Parathyroid adenoma (tissue), 2 donors: ENCODE measurements at regions not wholly inside any gene's neighbourhood (a gene's known extent, or its start where the extent isn't known, plus 50 kb on each side); places are given as distances from the start of the nearest gene placed in this dataset.

Experiments used
- H2AFZ ChIP-seq: fragments of 300-600 bp; sonication (generic); one replicate; pipeline ENCODE4 v1.7.0; 2017; ENCODE audit warnings: antibody characterized with exemption, mild to moderate bottlenecking
- H3K27ac ChIP-seq: fragments of 300-600 bp; sonication (generic); one replicate; pipeline ENCODE4 v1.7.0; 2017
- H3K27me3 ChIP-seq: fragments of 300-600 bp; sonication (generic); one replicate; pipeline ENCODE4 v1.7.0; 2017; ENCODE audit warnings: low read length; ENCODE audit not compliant: control insufficient read depth, insufficient read depth
- H3K36me3 ChIP-seq: fragments of 300-600 bp; sonication (generic); one replicate; pipeline ENCODE4 v1.7.0; 2017; ENCODE audit warnings: low read length; ENCODE audit not compliant: control insufficient read depth, insufficient read depth
- H3K4me1 ChIP-seq: fragments of 300-600 bp; sonication (generic); one replicate; pipeline ENCODE4 v1.7.0; 2017; ENCODE audit warnings: control low read depth
- H3K4me2 ChIP-seq: fragments of 300-600 bp; sonication (generic); one replicate; pipeline ENCODE4 v1.7.0; 2017; ENCODE audit warnings: low read length
- H3K4me3 ChIP-seq: fragments of 300-600 bp; sonication (generic); one replicate; pipeline ENCODE4 v1.7.0; 2017; ENCODE audit warnings: low read depth, low read length
- H3K79me2 ChIP-seq: fragments of 300-600 bp; sonication (generic); one replicate; pipeline ENCODE4 v1.7.0; 2017; ENCODE audit warnings: control low read depth
- H3K9ac ChIP-seq: fragments of 300-600 bp; sonication (generic); one replicate; pipeline ENCODE4 v1.7.0; 2017; ENCODE audit warnings: mild to moderate bottlenecking
- H3K9me3 ChIP-seq: fragments of 300-600 bp; sonication (generic); one replicate; pipeline ENCODE4 v1.7.0; 2017; ENCODE audit warnings: low read length; ENCODE audit not compliant: control insufficient read depth
- TF ChIP-seq, protein P1 (sequence below): fragments of 300-600 bp; sonication (generic); IDR thresholded peaks from one replicate; pipeline ENCODE4 v1.7.0; 2017; ENCODE audit warnings: antibody characterized with exemption, mild to moderate bottlenecking
- donor health status: primary hyperparathyroidism.

DNA sequence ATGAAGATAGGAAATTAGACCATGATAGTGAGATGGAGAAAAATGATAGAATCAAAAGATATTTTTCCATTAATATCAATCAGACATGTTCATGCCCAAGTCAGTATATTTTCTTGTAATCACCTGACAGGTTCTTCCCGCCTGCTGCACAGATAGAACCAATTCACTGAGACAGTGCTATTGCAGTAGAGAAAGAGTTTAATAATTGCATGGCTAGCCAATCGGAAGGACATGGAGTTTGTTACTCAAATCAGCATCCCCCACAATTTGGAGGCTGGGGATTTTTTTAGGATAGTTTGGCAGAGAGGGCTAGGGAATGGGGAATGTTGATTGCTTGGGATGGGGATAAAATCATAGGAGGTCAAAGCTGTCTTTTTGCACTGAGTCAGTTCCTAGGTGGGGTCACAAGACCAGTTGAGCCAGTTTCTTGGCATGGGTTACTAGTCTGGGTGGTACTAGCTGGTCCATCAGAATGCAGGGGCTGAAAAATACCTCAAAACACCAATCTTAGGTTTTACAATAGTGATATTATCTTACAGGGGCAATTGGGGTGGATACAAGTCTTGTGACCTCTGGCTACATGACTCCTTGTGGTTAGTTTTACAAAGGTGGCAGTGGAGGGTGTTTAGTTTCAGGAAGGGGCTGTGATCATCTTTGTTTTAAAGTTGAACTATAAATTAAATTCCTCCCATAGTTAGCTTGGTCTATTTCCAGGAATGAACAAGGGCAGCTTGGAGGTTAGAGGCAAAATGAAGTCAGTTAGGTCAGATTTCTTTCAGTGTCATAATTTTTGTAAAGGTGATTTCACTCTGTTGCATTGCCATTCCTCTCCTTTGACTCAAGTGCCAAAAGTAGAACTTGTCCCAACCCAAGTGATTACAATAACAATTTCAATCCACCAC, 100.3 kb upstream of the PDE5A start:
- H3K27ac ChIP-seq = no peak overlapping the region
- no peaks in the 10 kb centered on the region for H3K79me2 ChIP-seq
- H3K36me3 ChIP-seq = no peaks in the 10 kb centered on the region
- H3K4me1 ChIP-seq = no peaks in the 10 kb centered on the region
- peak overlapping the region; percentile 2 for H3K4me2 ChIP-seq
- H3K9ac ChIP-seq = no peak overlapping the region
- no peak overlapping the region for H3K4me3 ChIP-seq
- TF ChIP-seq, protein P1, sequence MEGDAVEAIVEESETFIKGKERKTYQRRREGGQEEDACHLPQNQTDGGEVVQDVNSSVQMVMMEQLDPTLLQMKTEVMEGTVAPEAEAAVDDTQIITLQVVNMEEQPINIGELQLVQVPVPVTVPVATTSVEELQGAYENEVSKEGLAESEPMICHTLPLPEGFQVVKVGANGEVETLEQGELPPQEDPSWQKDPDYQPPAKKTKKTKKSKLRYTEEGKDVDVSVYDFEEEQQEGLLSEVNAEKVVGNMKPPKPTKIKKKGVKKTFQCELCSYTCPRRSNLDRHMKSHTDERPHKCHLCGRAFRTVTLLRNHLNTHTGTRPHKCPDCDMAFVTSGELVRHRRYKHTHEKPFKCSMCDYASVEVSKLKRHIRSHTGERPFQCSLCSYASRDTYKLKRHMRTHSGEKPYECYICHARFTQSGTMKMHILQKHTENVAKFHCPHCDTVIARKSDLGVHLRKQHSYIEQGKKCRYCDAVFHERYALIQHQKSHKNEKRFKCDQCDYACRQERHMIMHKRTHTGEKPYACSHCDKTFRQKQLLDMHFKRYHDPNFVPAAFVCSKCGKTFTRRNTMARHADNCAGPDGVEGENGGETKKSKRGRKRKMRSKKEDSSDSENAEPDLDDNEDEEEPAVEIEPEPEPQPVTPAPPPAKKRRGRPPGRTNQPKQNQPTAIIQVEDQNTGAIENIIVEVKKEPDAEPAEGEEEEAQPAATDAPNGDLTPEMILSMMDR = no peak
- no peak overlapping the region for H2AFZ ChIP-seq
- H3K27me3 ChIP-seq = no peaks in the 10 kb centered on the region
- no peaks in the 10 kb centered on the region for H3K9me3 ChIP-seq

DNA sequence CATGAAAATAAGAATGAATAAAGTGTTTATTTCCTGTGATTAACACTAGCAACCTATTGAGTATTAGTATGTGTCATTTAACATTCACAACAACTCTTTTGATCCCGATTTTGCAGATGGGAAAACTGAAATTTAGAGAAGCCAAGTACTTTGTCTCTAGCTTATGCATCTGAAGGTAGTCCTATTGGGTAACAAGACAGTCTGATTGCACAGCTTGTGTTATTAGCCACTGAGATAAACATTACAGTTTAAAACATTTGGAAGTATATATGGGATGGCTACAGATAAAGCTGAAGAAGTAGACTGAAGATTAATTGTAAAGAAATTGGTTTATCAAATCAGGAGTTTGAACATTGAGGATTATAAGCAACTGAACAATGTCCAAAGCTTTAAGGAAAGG, 99.6 kb upstream of the PDE5A start:
- no peak overlapping the region for H3K9ac ChIP-seq
- H3K79me2 ChIP-seq = no peaks in the 10 kb centered on the region
- no peak overlapping the region for H3K4me3 ChIP-seq
- H3K27me3 ChIP-seq = no peaks in the 10 kb centered on the region
- no peak overlapping the region for H2AFZ ChIP-seq
- H3K9me3 ChIP-seq = no peaks in the 10 kb centered on the region
- TF ChIP-seq, protein P1 = no peak
- no peaks in the 10 kb centered on the region for H3K4me1 ChIP-seq
- no peaks in the 10 kb centered on the region for H3K36me3 ChIP-seq
- H3K27ac ChIP-seq = no peak overlapping the region
- no peak overlapping the region for H3K4me2 ChIP-seq

DNA sequence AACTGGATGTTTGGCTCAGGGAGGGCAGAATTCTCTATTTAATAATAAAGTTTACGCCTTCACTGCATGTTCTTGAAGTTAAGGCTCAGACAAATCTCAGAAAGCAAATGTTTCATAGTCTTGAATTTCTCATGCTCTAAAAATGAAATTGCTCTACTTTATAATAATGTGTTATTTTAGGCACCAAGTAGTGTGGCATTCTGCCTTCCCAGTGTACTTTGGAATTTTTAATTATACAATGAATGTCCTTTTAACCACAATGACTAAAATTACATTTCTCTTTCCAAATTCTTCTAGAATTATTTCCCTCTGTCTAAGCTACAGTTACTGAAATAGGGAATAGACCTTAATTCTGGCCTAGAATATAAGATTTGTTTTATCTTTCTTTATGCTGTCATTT, 97.9 kb upstream of the PDE5A start:
- Histone ChIP-seq H3K4me3 (no peak overlapping the region), H3K27me3 (no peaks in the 10 kb centered on the region), H3K36me3 (no peaks in the 10 kb centered on the region), H3K27ac (no peak overlapping the region), H2AFZ (no peak overlapping the region), H3K79me2 (no peaks in the 10 kb centered on the region), H3K4me1 (no peaks in the 10 kb centered on the region), H3K9ac (no peak overlapping the region), H3K4me2 (no peak overlapping the region), H3K9me3 (no peaks in the 10 kb centered on the region)
- TF ChIP-seq, protein P1 = no peak

DNA sequence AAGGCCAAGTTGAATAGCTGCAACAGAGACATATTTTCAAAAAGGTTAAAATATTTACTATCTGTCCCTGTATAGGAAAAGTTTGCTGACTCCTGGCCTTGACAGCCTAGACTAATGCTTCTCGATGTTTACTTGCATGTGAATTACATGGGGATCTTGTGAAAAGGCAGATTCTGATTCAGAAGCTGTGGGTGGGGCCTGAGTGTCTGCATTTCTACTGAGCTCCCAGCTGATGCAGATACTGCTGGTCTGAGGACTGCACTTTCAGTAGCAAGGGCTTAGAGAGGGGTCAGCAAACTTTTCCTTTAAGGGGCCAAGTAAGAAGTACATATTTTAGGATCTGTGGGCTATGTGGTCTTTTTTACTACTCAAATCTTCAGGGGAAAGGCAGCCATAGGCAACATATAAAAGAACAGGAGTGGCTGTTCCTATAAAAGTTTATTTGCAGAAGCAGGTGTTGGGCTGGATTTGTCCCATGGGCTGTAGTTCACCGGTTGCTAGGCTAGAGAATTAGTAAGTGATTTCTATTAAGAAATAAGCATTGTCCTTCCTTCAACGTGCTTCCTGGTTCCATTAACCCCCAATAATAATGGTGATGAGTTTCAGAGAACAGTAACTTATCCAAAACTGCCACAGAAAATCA, 97.2 kb upstream of the PDE5A start:
- Histone ChIP-seq H3K36me3 (no peaks in the 10 kb centered on the region), H3K4me3 (no peak overlapping the region)

More for the DNA sequence above, 97.2 kb upstream of the PDE5A start:
- Histone ChIP-seq H3K27ac (no peak overlapping the region), H3K79me2 (no peaks in the 10 kb centered on the region), H3K9me3 (no peaks in the 10 kb centered on the region), H3K27me3 (no peaks in the 10 kb centered on the region), H2AFZ (no peak overlapping the region), H3K4me2 (no peak overlapping the region), H3K9ac (no peak overlapping the region), H3K4me1 (no peaks in the 10 kb centered on the region)
- TF ChIP-seq, protein P1 = no peak
